OCI-LY1 (cell line): ENCODE measurements at regions not wholly inside any gene's neighbourhood (a gene's known extent, or its start where the extent isn't known, plus 50 kb on each side); places are given as distances from the start of the nearest gene placed in this dataset.

Experiments used
- H2AFZ ChIP-seq: fragments of 200-600 bp; sonication (generic), shearing (Covaris generic); 2 replicates; pipeline ENCODE4 v1.6.0; 2014; ENCODE audit warnings: antibody characterized with exemption, mild to moderate bottlenecking, low read length
- H3F3A ChIP-seq: fragments of 200-600 bp; sonication (generic), shearing (Covaris generic); 2 replicates; pipeline ENCODE4 v1.6.0; 2014; ENCODE audit warnings: mild to moderate bottlenecking, antibody characterized with exemption, low read length, moderate library complexity; ENCODE audit not compliant: insufficient read depth
- H3K27ac ChIP-seq: fragments of 200-600 bp; sonication (generic); 2 replicates; pipeline ENCODE4 v1.5.1; 2014; ENCODE audit warnings: low read length, mixed run types, mild to moderate bottlenecking, low read depth; ENCODE audit not compliant: poor library complexity, severe bottlenecking
- H3K27me3 ChIP-seq: fragments of 200-600 bp; sonication (generic); 2 replicates; pipeline ENCODE4 v1.6.0; 2014; ENCODE audit warnings: antibody characterized with exemption, mild to moderate bottlenecking, low read length, moderate library complexity; ENCODE audit not compliant: insufficient read depth
- H3K36me3 ChIP-seq: fragments of 200-600 bp; sonication (generic); 2 replicates; pipeline ENCODE4 v1.6.1; 2014; ENCODE audit warnings: mild to moderate bottlenecking, antibody characterized with exemption, low read length, moderate library complexity, mixed read lengths; ENCODE audit not compliant: insufficient read depth
- H3K4me1 ChIP-seq: fragments of 200-600 bp; sonication (generic); 2 replicates; pipeline ENCODE4 v1.5.1; 2014; ENCODE audit warnings: mild to moderate bottlenecking, low read length, moderate library complexity; ENCODE audit not compliant: insufficient read depth, severe bottlenecking
- H3K4me2 ChIP-seq: fragments of 200-600 bp; sonication (generic), shearing (Covaris generic); 2 replicates; pipeline ENCODE4 v1.6.1; 2014; ENCODE audit warnings: low read length
- H3K4me3 ChIP-seq: fragments of 200-600 bp; sonication (generic); 2 replicates; pipeline ENCODE4 v1.5.1; 2014; ENCODE audit warnings: low read length, low read depth, mild to moderate bottlenecking, mixed read lengths; ENCODE audit not compliant: poor library complexity, severe bottlenecking
- H3K79me2 ChIP-seq: fragments of 200-600 bp; shearing (Covaris generic); 2 replicates; pipeline ENCODE4 v1.6.1; 2016; ENCODE audit warnings: mixed run types, low read length, mixed read lengths; ENCODE audit not compliant: insufficient read depth
- H3K9ac ChIP-seq: fragments of 200-600 bp; sonication (generic), shearing (Covaris generic); 2 replicates; pipeline ENCODE4 v1.6.1; 2014; ENCODE audit warnings: mild to moderate bottlenecking, low read length, mixed read lengths
- H3K9me2 ChIP-seq: fragments of 200-600 bp; sonication (generic), shearing (Covaris generic); 2 replicates; pipeline ENCODE4 v1.6.1; 2014; ENCODE audit warnings: low read depth, mild to moderate bottlenecking, low read length, mixed read lengths
- H3K9me3 ChIP-seq: fragments of 200-600 bp; shearing (Covaris generic); 2 replicates; pipeline ENCODE4 v1.6.1; 2014; ENCODE audit warnings: low read length, mixed read lengths
- H4K20me1 ChIP-seq: fragments of 200-600 bp; sonication (generic), shearing (Covaris generic); 2 replicates; pipeline ENCODE4 v1.6.0; 2016; ENCODE audit warnings: mild to moderate bottlenecking, low read length; ENCODE audit not compliant: insufficient read depth
- EZH2 ChIP-seq: fragments of 200-600 bp; sonication (generic), shearing (Covaris generic); IDR thresholded peaks from 2 replicates; pipeline ENCODE4 v1.8.0; 2017; ENCODE audit warnings: borderline replicate concordance, mixed run types, mild to moderate bottlenecking, antibody characterized with exemption, low read length, moderate library complexity, mixed read lengths
- TF ChIP-seq, protein P1 (sequence below): fragments of 200-600 bp; sonication (generic), shearing (Covaris generic); IDR thresholded peaks from 2 replicates; pipeline ENCODE4 v1.5.1; 2017; ENCODE audit warnings: mild to moderate bottlenecking, antibody characterized with exemption, low read length, moderate library complexity, mixed read lengths

DNA sequence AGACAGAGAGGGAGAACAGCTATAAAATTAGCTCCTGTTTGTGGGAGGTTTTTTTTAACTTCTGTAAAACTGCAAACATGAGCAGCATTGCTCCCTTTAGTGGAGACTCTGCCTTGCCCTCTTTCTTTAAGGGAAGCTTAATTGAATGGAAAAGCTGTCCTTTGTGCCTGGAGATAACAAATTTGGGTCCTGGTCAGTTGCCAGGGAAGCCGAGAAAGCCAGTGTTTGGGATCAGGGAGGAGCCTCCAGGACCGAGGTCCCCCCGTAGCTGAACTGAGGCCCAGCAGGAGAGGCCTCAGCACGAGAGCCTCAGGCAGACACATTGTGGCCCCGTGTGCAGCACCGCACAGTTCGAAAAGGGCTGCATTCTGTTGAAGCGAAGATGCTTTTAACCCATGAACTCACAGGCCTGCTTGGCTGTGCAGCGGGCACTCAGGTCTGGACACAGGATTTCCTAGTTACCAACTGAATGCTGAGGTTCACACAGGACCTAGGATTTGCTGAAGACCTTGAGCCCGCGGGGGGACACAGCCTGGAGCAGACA, 369.7 kb downstream of the DCDC2C start:
- H3K27me3 ChIP-seq = no peaks in the 10 kb centered on the region
- no peak overlapping the region for H3K4me2 ChIP-seq
- no peaks in the 10 kb centered on the region for H3K9me2 ChIP-seq
- no peak overlapping the region for H3K27ac ChIP-seq
- no peaks in the 10 kb centered on the region for H3F3A ChIP-seq
- H3K9ac ChIP-seq = no peak overlapping the region
- TF ChIP-seq, protein P1, sequence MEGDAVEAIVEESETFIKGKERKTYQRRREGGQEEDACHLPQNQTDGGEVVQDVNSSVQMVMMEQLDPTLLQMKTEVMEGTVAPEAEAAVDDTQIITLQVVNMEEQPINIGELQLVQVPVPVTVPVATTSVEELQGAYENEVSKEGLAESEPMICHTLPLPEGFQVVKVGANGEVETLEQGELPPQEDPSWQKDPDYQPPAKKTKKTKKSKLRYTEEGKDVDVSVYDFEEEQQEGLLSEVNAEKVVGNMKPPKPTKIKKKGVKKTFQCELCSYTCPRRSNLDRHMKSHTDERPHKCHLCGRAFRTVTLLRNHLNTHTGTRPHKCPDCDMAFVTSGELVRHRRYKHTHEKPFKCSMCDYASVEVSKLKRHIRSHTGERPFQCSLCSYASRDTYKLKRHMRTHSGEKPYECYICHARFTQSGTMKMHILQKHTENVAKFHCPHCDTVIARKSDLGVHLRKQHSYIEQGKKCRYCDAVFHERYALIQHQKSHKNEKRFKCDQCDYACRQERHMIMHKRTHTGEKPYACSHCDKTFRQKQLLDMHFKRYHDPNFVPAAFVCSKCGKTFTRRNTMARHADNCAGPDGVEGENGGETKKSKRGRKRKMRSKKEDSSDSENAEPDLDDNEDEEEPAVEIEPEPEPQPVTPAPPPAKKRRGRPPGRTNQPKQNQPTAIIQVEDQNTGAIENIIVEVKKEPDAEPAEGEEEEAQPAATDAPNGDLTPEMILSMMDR = no peak
- TF ChIP-seq EZH2 = no peak
- H3K4me3 ChIP-seq = no peak overlapping the region
- no peaks in the 10 kb centered on the region for H3K4me1 ChIP-seq
- H2AFZ ChIP-seq = no peak overlapping the region
- no peaks in the 10 kb centered on the region for H4K20me1 ChIP-seq
- H3K79me2 ChIP-seq = no peaks in the 10 kb centered on the region
- no peaks in the 10 kb centered on the region for H3K36me3 ChIP-seq
- no peaks in the 10 kb centered on the region for H3K9me3 ChIP-seq

DNA sequence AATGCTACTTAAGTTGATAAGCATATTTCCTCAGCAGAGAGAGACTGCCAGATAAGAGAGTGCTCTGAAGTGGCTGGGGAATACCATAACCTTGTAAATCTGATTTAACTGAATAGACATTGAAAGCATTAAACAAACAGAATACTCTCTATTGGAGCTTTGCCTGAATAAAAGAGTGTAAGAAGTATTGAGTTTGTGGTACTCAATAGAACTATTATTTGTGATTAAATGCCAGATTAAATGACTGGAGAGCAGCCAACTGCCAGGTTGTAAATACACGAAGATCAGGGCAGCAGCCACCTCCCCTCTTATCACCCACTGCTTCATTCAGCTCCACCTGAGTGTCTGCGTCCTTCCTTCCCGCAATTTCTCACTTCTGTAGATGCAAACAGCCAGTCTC, 373.6 kb downstream of the DCDC2C start:
- Histone ChIP-seq H3F3A (no peaks in the 10 kb centered on the region), H3K4me2 (no peak overlapping the region), H3K9me2 (no peaks in the 10 kb centered on the region), H4K20me1 (no peaks in the 10 kb centered on the region), H3K4me3 (no peak overlapping the region), H3K4me1 (no peaks in the 10 kb centered on the region), H3K9ac (no peak overlapping the region), H3K9me3 (no peaks in the 10 kb centered on the region), H3K79me2 (no peaks in the 10 kb centered on the region), H2AFZ (no peak overlapping the region), H3K27me3 (no peaks in the 10 kb centered on the region), H3K27ac (no peak overlapping the region), H3K36me3 (no peaks in the 10 kb centered on the region)
- no peak for TF ChIP-seq EZH2
- TF ChIP-seq, protein P1 = no peak

DNA sequence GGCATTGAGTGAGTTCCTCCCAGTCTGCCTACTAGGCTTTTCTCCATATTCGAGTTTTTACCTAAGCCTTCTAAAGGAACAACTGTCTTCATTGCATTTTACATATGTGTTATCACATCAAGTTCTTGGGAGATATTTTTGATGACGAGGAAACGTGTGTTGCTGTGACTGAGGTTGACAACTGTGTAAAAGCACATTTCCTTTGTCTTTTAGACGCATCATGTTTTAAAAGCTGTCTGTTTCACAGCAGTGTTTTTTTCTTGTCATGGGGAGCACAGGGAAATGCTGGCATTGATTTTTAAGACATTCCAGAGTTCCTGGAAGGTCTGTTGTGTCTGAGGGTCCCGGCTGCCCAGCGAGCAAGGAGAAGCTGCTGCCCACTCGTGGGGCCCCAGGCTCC, 381.8 kb downstream of the DCDC2C start:
- no peaks in the 10 kb centered on the region for H3F3A ChIP-seq
- H2AFZ ChIP-seq = no peak overlapping the region
- no peak overlapping the region for H3K4me3 ChIP-seq
- H3K9me2 ChIP-seq = no peaks in the 10 kb centered on the region
- no peaks in the 10 kb centered on the region for H4K20me1 ChIP-seq
- no peaks in the 10 kb centered on the region for H3K4me1 ChIP-seq
- no peaks in the 10 kb centered on the region for H3K79me2 ChIP-seq
- no peak overlapping the region for H3K9ac ChIP-seq
- H3K36me3 ChIP-seq = no peaks in the 10 kb centered on the region
- H3K27ac ChIP-seq = no peak overlapping the region
- TF ChIP-seq, protein P1 = no peak
- no peak for TF ChIP-seq EZH2
- no peak overlapping the region for H3K4me2 ChIP-seq
- H3K27me3 ChIP-seq = no peaks in the 10 kb centered on the region
- H3K9me3 ChIP-seq = no peaks in the 10 kb centered on the region
